SU-DHL-6 (cell line): ENCODE measurements at regions not wholly inside any gene's neighbourhood (a gene's known extent, or its start where the extent isn't known, plus 50 kb on each side); places are given as distances from the start of the nearest gene placed in this dataset.

Source experiments
- H2AFZ ChIP-seq: fragments of 200-600 bp; sonication (generic); 2 replicates; pipeline ENCODE4 v1.6.1; 2014; ENCODE audit warnings: low read depth, mild to moderate bottlenecking, moderate library complexity, mixed read lengths, antibody characterized with exemption, low read length; ENCODE audit not compliant: severe bottlenecking
- H3F3A ChIP-seq: fragments of 200-600 bp; shearing (Covaris generic); 2 replicates; pipeline ENCODE4 v1.6.0; 2016; ENCODE audit warnings: antibody characterized with exemption, mild to moderate bottlenecking; ENCODE audit not compliant: insufficient read depth
- H3K27ac ChIP-seq: fragments of 200-600 bp; sonication (generic); 2 replicates; pipeline ENCODE4 v1.5.1; 2016; ENCODE audit warnings: low read depth, mild to moderate bottlenecking, low read length, moderate library complexity, mixed read lengths
- H3K27me3 ChIP-seq: fragments of 200-600 bp; sonication (generic), shearing (Covaris generic); 2 replicates; pipeline ENCODE4 v1.6.0; 2014; ENCODE audit warnings: mild to moderate bottlenecking, low read length
- H3K36me3 ChIP-seq: fragments of 200-600 bp; sonication (generic); 2 replicates; pipeline ENCODE4 v1.6.1; 2014; ENCODE audit warnings: mild to moderate bottlenecking, low read length, mixed read lengths
- H3K4me2 ChIP-seq: fragments of 300-600, 200-600 bp; shearing (Covaris generic), sonication (generic); 2 replicates; pipeline ENCODE4 v1.6.0; 2014; ENCODE audit warnings: low read length, low read depth, mild to moderate bottlenecking; ENCODE audit not compliant: poor library complexity, severe bottlenecking
- H3K4me3 ChIP-seq: fragments of 200-600 bp; sonication (generic); 2 replicates; pipeline ENCODE4 v1.5.1; 2014; ENCODE audit warnings: antibody characterized with exemption, low read length, mild to moderate bottlenecking, mixed read lengths; ENCODE audit not compliant: insufficient read depth, poor library complexity, severe bottlenecking
- H3K79me2 ChIP-seq: fragments of 200-600 bp; sonication (generic); 2 replicates; pipeline ENCODE4 v1.6.1; 2014; ENCODE audit warnings: mild to moderate bottlenecking, low read length, moderate library complexity; ENCODE audit not compliant: insufficient read depth
- H3K9ac ChIP-seq: fragments of 200-600 bp; sonication (generic); 2 replicates; pipeline ENCODE4 v1.7.0; 2014; ENCODE audit warnings: mild to moderate bottlenecking, low read length
- H3K9me2 ChIP-seq: fragments of 200-600 bp; sonication (generic); replicated peaks from 2 replicates; pipeline ENCODE4 v1.6.1; 2014; ENCODE audit warnings: low read length; ENCODE audit not compliant: insufficient read depth
- H3K9me3 ChIP-seq: fragments of 200-600 bp; sonication (generic); 2 replicates; pipeline ENCODE4 v1.6.1; 2014; ENCODE audit warnings: low read length, mixed read lengths; ENCODE audit not compliant: insufficient read depth
- H4K20me1 ChIP-seq: fragments of 200-600 bp; sonication (generic); 2 replicates; pipeline ENCODE4 v1.6.1; 2014; ENCODE audit warnings: low read depth, mild to moderate bottlenecking, antibody characterized with exemption, low read length, moderate library complexity, mixed read lengths
- CTCF ChIP-seq: fragments of 200-600 bp; sonication (generic); IDR thresholded peaks from one replicate; pipeline ENCODE4 v1.5.1; 2017; ENCODE audit warnings: antibody characterized with exemption, mild to moderate bottlenecking, low read length, moderate library complexity; ENCODE audit not compliant: insufficient read depth, poor library complexity, severe bottlenecking
- EZH2phosphoT487 ChIP-seq: fragments of 200-600 bp; sonication (generic), shearing (Covaris generic); conservative IDR thresholded peaks from 2 replicates; pipeline ENCODE4 v1.6.1; 2018; ENCODE audit warnings: mild to moderate bottlenecking, antibody characterized with exemption, low read length, moderate library complexity, mixed read lengths

- Histone ChIP-seq H3K27ac (no peak overlapping the region), H3K9me3 (no peaks in the 10 kb centered on the region), H3K27me3 (no peaks in the 10 kb centered on the region), H3K36me3 (no peaks in the 10 kb centered on the region), H3K4me3 (no peak overlapping the region), H2AFZ (no peak overlapping the region), H3F3A (no peaks in the 10 kb centered on the region), H4K20me1 (no peaks in the 10 kb centered on the region), H3K4me2 (no peak overlapping the region), H3K9ac (no peak overlapping the region), H3K9me2 (no peaks in the 10 kb centered on the region), H3K79me2 (no peaks in the 10 kb centered on the region)
- no peak for TF ChIP-seq EZH2phosphoT487
- TF ChIP-seq CTCF, result no peak
These were observed 94.7 kb downstream of the TSEN15 start for GRCh38 chr1:184146202-184146601.

- Histone ChIP-seq H2AFZ (no peak overlapping the region), H3K27me3 (no peaks in the 10 kb centered on the region), H3F3A (no peaks in the 10 kb centered on the region), H3K36me3 (no peaks in the 10 kb centered on the region), H3K9ac (no peak overlapping the region), H3K27ac (no peak overlapping the region), H3K9me2 (no peaks in the 10 kb centered on the region), H3K79me2 (no peaks in the 10 kb centered on the region), H3K4me2 (no peak overlapping the region), H3K9me3 (no peaks in the 10 kb centered on the region), H4K20me1 (no peaks in the 10 kb centered on the region), H3K4me3 (no peak overlapping the region)
- no peak for TF ChIP-seq CTCF
- no peak for TF ChIP-seq EZH2phosphoT487
These were observed 99.4 kb downstream of the TSEN15 start for GRCh38 chr1:184150776-184151531.

GRCh38 chr1:184152434-184152898 lies 100.9 kb downstream of the TSEN15 start:
- Histone ChIP-seq H3K4me2 (no peak overlapping the region), H3K9ac (no peak overlapping the region), H3K36me3 (no peaks in the 10 kb centered on the region), H3F3A (no peaks in the 10 kb centered on the region), H3K27me3 (no peaks in the 10 kb centered on the region), H3K9me3 (no peaks in the 10 kb centered on the region), H2AFZ (no peak overlapping the region), H3K79me2 (no peaks in the 10 kb centered on the region), H3K9me2 (no peaks in the 10 kb centered on the region), H3K27ac (no peak overlapping the region), H4K20me1 (no peaks in the 10 kb centered on the region), H3K4me3 (no peak overlapping the region)
- TF ChIP-seq CTCF, result no peak
